Nucleus accumbens (tissue), 56 donors: ENCODE measurements at regions not wholly inside any gene's neighbourhood (a gene's known extent, or its start where the extent isn't known, plus 50 kb on each side); places are given as distances from the start of the nearest gene placed in this dataset.
"Not testable (repeated sequence)": the region's sequence is repeated elsewhere in the genome, so short reads cannot be mapped to it uniquely, and the experiment has no call there.

Experiments used
- DNase-seq, 56 donors: peaks; one replicate each; lab custom pipeline; 2025; lab: John Stamatoyannopoulos, UW

DNA sequence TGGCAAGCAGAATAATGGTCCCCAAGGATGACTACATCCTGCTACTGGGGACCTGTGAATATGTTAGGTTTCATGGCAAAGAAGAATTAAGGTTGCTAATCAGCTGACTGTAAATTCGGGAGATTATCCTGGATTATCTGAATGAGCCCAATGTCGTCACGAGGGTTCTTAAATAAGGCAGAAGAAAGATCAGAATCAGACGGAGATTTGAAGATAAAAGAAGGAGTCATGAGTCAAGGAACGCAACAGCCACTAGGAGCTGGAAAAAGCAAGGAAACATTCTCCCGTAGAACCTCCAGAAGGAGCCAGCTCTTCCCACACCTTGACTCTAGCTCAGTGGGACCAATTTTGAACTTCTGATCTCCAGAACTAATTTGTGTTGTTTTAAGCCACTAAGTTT lies 82.9 kb upstream of the APBB1IP start:
- DNase-seq: no peak

- DNase-seq: no peak
Measured at GRCh38 chr10:26357203-26357602, 80.9 kb upstream of the APBB1IP start.

DNA sequence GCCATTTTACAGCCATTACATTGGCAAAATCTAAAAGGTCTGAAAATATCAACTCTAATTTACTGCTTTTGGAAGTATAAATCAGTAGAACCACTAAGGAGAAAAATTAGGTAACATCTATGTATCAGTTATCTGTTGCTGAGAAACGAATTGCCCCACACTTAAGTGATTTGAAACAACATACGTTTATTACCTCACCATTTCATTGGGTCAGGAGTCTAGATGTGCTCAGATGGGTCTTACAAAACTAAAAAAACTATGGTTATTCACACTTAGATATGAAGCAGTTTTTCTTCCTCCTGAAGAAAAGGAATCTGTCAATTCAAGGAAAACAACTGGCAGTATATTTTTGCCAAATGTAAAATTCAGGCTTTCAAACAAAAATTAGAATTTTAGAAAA lies 80.1 kb upstream of the APBB1IP start:
- DNase-seq: no peak

DNA sequence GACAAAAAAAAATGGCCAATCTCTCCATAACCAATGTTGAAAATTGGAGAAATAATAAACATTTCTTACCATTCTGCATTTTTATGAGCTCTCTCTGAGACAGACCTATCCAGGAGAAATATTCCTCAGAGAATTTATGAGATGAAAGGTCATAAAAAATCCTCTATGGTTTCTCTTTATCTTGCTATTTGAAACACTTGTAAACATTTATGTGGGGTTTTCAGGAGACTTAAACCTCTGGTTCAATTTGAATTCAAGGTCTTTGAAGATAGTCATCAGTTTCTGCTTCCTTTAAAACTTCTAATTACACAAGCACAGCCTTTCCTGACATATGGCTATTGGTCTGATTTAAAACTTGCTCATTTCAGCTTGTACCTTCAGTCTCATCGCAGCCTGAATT lies 78.5 kb upstream of the APBB1IP start:
- DNase-seq: no peak

DNA sequence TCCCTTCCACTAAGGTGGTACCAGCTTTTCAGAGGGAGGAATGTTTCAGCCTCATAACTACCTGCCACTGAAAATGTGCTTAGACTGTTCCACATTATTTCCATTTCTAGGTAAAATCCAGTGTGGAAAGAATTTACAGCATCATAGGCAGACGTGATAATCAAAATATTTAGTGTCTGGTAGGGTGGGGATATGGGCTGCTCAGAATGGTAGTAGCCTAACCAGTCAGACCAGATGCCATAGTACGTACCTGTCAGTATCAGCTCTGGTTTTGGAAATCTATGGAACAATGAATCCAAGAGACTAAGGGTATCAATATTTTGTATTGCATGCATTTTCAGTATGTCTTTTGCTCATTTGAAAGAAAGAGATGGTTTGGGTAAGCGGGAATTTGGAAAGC lies 76.8 kb upstream of the APBB1IP start:
- DNase-seq: no peak

DNA sequence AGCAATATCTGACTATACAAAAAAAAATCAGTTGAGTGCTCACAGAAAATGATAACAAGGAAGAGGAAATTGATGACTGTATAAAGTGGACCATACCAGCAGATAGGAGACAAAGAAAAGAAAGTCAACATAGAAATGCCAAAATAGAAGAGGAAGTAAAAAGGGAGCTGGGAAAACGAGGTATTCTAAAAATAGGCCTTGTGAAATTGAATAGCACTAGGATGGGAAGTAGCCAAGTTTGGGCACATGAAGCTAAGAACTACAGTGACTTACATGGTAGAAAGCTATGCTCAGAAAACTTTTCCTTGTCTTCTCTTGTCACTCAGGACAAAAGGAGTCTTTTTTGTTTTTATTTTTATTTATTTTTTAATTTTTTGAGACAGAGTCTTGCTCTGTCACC lies 76.2 kb upstream of the APBB1IP start:
- DNase-seq: no peak

DNA sequence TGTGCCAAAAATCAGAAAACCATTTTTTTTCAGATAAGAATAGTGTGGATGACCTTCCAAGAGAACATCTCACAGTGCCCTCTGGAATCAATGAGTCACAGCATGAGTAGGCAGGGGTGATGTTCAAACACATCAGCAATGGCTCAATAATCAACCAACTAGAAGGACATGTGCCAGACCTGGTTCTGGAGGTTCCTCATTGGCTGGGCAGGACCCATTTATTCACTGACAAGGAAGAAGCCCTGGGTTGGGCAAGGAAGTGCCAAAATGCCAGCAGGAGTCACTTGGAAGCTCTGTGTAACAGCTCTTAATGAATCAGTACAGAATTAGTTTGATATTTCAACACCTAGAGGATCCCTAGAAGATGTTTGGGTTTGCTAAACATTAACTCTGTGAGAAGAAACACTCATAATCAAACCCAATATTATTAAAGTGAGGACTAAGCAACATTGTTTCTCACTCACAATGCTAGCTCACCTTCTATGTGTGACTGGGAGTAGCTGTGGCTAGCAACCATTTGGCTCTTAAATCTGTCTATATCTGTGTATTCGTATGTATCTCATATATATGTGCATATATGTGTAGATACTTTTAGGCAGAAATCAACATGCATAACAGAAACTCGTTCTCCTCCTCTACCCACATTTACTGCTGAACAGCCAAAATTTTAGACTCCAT lies 72.3 kb upstream of the APBB1IP start:
- DNase-seq: no peak

- not testable (repeated sequence) for DNase-seq
Measured at GRCh38 chr10:26367035-26367434, 71.1 kb upstream of the APBB1IP start.

- DNase-seq: no peak
Measured at GRCh38 chr10:26367771-26368170, 70.4 kb upstream of the APBB1IP start.

DNA sequence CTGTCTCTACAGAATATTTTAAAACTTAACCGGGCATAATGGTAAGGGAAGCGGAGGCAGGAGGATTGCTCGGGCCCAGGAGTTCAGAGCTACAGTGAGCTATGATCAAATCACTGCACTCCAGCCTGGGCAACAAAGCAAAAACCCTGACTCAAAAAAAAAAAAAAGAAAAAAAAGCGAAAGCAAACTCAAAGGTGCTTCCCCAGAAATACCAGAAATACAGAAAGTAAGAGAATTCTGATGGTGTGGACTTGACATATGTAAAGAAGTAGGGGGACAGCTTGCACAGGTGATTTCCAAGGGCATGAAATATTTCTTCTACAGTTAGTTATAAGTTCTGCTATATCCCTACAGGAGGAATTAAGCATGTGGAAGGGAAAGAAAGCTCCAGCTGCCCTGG lies 69.7 kb upstream of the APBB1IP start:
- DNase-seq: no peak

GRCh38 chr10:26372513-26373354 lies 65.4 kb upstream of the APBB1IP start:
- DNase-seq: no peak

DNA sequence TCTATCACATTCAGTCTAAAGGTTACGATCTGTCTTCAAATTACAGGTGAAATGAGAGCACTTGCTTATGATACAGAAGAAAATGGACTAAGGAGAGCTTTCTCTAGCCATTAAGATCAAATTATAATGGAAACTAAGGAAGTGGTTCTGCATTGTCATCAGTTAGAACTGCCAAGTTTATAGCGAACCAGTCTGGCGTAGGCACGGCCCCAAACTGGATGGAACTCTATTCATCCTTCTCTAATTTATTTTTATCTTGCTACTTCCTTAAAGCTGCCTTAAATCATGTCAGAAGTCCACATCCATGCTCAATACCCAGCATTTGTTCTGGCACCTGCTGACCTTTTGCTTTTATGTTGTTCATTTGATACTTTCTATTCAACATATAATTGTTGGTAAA lies 63.7 kb upstream of the APBB1IP start:
- DNase-seq: peak in 2 of 56 donors; percentile 2 to 16

GRCh38 chr10:26377224-26377810 lies 60.8 kb upstream of the APBB1IP start:
- DNase-seq: not testable (repeated sequence)

DNA sequence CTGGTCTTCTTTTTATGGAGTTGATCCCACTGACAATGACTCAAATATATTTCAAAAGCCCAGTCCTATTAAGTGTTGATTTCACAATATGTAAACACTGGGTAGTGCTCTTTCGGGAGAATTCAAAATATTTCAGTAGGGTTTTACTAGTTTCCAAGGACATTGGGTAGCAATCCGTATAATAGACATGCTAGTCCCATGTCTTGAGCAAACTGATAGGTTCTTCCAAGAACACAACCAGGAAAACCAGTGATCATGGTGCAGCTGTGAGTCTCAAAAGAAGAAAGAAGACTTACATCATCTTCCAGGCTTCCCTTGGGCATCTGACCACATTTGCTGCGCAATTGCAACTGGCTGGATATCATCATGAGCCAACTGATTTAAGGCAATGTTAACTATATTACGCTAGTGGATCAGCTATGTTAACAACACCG lies 59.3 kb upstream of the APBB1IP start:
- DNase-seq: no peak

GRCh38 chr10:26380815-26381214 lies 57.3 kb upstream of the APBB1IP start:
- DNase-seq: no peak

- no peak for DNase-seq
Measured at GRCh38 chr10:26381986-26382385, 56.2 kb upstream of the APBB1IP start.

GRCh38 chr10:26384600-26384999 lies 53.5 kb upstream of the APBB1IP start:
- no peak for DNase-seq

DNA sequence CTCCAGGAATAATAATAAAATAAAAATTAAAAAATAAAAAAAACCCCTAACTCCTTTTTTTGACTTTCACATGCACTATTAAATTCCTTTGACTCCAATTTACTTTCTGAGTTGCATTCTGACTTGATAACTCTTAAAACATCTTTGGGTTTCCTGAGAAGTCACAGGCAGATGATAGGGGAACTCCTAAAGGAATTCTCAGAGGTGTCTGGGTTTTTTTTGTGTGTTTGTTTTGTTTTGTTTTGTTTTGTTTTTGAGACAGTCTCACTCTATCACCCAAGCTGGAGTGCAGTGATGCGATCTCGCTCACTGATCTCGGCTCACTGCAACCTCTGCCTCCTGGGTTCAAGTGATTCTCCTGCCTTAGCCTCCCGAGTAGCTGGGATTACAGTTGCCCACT lies 52.7 kb upstream of the APBB1IP start:
- DNase-seq: no peak

DNA sequence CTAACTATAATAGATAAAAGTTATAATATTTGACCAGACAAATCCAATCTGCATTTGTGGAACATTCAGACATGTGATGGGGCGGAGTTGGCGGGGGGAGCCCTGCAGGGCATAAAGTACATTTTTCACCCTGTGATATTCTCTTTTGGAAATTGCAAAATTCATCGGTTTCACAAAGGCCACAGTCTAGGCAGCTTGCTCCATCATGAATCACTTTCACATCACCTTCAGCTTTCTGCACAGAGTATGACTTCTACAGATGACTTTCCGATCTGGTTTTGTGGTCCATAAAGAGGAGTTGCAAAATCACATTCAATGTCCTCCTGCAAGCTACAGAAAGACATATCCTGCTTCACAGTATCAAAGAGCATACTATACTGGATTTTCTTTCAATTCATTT lies 51.4 kb upstream of the APBB1IP start:
- DNase-seq: no peak
